ENCODE measurements at regions not wholly inside any gene's neighbourhood (a gene's known extent, or its start where the extent isn't known, plus 50 kb on each side); places are given as distances from the start of the nearest gene placed in this dataset.

DNA sequence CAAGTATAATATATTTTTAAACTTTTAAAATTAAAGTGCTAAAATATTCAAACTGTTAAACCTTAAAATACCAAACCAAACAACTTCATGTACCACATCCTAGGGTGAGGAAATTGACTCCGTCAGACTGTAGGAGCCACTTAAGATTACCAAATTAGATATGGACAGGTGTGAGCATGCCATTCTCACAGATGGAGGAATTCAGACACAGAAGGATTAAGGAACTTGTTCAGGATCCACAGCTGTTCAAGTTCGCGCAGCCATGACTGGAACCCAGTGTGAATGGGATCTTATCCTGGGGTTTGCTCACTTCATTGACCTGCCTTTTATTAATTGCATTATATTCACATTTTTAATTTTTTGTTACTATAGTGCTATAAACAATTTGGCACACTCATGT is 224.9 kb upstream of the PCDH7 start:
- Mint-ChIP-seq H3K36me3 (ENCODE audit: insufficient read depth) (no peaks in the 10 kb centered on the region), H3K27ac (no peak overlapping the region), H3K27me3 (no peaks in the 10 kb centered on the region), H3K4me1 (ENCODE audit: low read depth) (no peaks in the 10 kb centered on the region), H3K4me3 (ENCODE audit: low read depth) (no peak overlapping the region), H3K9me3 (ENCODE audit: low read depth) (no peaks in the 10 kb centered on the region)
- no peak for DNase-seq (ENCODE audit: low spot score, unreplicated experiment)
- TF ChIP-seq, protein P1, sequence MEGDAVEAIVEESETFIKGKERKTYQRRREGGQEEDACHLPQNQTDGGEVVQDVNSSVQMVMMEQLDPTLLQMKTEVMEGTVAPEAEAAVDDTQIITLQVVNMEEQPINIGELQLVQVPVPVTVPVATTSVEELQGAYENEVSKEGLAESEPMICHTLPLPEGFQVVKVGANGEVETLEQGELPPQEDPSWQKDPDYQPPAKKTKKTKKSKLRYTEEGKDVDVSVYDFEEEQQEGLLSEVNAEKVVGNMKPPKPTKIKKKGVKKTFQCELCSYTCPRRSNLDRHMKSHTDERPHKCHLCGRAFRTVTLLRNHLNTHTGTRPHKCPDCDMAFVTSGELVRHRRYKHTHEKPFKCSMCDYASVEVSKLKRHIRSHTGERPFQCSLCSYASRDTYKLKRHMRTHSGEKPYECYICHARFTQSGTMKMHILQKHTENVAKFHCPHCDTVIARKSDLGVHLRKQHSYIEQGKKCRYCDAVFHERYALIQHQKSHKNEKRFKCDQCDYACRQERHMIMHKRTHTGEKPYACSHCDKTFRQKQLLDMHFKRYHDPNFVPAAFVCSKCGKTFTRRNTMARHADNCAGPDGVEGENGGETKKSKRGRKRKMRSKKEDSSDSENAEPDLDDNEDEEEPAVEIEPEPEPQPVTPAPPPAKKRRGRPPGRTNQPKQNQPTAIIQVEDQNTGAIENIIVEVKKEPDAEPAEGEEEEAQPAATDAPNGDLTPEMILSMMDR (IDR thresholded peaks at IDR 0.05; ENCODE audit: unreplicated experiment), result no peak

DNA sequence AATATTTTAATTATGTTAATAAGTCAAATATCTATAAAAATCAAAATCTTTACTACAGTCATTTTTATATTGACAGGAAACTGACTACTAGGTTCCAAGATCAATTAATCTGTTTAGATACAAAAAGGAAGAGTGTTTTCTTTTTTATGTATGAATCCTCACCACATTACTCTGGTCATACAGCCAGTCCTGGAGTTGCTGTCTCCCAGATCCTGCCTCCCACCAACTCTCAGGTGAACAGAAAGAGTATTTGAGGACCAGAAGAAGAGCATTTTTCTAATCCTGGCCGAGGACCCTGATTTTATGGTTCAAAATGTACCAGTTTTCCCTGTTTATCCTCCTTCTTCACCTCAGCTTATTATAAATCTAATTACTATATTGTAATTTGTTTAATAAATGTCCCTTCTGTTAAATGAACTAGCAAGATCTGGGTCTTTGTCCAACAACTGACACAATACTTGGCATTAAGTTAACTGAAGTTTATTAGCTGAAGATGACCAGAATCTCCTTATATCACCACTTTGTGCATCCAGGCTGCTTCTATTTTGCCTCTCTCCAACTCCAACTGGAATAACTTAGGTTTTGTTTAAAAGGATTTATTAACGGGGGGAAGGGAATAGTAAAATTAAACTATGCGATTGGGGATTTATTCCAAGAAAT is 224.4 kb upstream of the PCDH7 start:
- no peaks in the 10 kb centered on the region for H3K9me3 Mint-ChIP-seq (ENCODE audit: low read depth)
- DNase-seq (ENCODE audit: low spot score, unreplicated experiment), result no peak
- no peaks in the 10 kb centered on the region for H3K27me3 Mint-ChIP-seq
- TF ChIP-seq, protein P1 (IDR thresholded peaks at IDR 0.05; ENCODE audit: unreplicated experiment), result no peak
- H3K27ac Mint-ChIP-seq, result no peak overlapping the region
- no peaks in the 10 kb centered on the region for H3K36me3 Mint-ChIP-seq (ENCODE audit: insufficient read depth)
- H3K4me3 Mint-ChIP-seq (ENCODE audit: low read depth), result no peak overlapping the region
- H3K4me1 Mint-ChIP-seq (ENCODE audit: low read depth), result no peaks in the 10 kb centered on the region

DNA sequence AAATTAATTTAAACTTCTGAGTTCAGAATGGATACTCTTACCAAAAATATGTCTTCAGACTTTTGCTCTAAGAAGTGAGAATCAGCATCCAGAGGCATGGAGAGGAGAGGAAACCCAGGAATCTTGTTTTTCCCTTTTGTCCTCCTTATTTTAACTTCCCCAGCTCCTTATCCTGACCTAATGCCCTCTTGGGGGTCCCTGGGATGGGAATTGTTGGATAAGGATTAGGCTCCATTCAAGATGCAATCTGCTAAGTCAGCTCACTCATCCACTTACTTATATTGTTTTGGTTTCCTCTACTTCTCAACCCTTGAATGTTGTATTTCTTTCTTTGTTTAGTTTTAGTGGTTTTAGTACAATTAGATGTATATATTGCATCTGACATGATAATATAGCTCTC is 208.4 kb upstream of the PCDH7 start:
- H3K4me1 Mint-ChIP-seq (ENCODE audit: low read depth), result no peaks in the 10 kb centered on the region
- no peak for DNase-seq (ENCODE audit: low spot score, unreplicated experiment)
- H3K9me3 Mint-ChIP-seq (ENCODE audit: low read depth), result peaks cover 9% of the 10 kb centered on the region
- no peak overlapping the region for H3K4me3 Mint-ChIP-seq (ENCODE audit: low read depth)
- H3K36me3 Mint-ChIP-seq (ENCODE audit: insufficient read depth), result no peaks in the 10 kb centered on the region
- no peak overlapping the region for H3K27ac Mint-ChIP-seq
- TF ChIP-seq, protein P1 (IDR thresholded peaks at IDR 0.05; ENCODE audit: unreplicated experiment), result no peak
- no peaks in the 10 kb centered on the region for H3K27me3 Mint-ChIP-seq

DNA sequence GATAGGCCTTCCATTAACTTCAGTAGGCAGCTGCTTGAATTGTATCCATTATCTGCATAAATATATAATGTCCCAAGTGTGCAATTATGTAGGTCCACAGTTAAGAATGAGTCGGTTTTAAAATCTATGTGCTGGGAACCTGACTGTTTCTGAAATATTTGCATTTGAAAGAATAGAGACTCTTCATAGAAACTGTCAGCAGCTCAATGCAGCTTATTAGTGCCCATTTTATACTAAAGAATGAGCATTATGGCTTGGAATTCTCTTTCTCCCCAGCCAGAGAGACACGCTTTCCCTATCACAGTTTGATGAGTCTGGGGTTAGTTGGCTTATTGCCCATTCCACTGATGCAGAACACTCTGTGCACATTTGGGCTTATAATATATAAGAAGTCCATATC is 202.0 kb upstream of the PCDH7 start:
- Mint-ChIP-seq H3K27ac (no peak overlapping the region), H3K9me3 (ENCODE audit: low read depth) (peaks cover 12% of the 10 kb centered on the region), H3K4me3 (ENCODE audit: low read depth) (no peak overlapping the region), H3K4me1 (ENCODE audit: low read depth) (no peaks in the 10 kb centered on the region), H3K27me3 (no peaks in the 10 kb centered on the region), H3K36me3 (ENCODE audit: insufficient read depth) (no peaks in the 10 kb centered on the region)
- DNase-seq (ENCODE audit: low spot score, unreplicated experiment), result no peak
- TF ChIP-seq, protein P1 (IDR thresholded peaks at IDR 0.05; ENCODE audit: unreplicated experiment), result no peak

DNA sequence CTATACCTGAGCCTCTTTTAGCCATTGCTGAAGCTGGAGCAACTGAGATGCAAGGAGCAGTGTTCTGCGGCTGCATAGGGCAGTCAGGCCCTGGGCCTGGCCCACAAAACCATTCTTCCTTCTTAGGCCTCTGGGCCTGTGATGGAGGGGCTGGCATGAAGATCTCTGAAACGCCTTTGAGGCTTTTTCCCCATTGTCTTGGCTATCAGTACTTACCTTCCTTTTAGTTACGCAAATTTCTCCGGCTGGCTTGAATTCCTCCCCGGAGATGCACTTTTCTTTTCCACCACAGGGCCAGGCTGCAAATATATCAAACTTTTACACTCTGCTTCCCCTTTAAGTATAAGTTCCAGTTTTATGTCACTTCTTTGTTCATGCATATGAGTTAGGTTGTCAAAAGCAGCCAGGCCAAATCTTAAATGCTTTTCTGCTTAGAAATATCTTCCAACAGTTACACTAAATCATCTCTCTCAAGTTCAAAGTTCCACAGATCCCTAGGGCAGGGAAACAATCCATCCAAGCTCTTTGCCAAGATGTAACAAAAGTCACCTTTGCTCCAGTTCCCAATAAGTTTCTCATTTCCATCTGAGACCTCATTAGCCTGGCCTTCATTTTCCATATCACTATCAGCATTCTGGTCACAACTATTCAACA is 194.4 kb upstream of the PCDH7 start:
- no peak overlapping the region for H3K4me3 Mint-ChIP-seq (ENCODE audit: low read depth)
- no peaks in the 10 kb centered on the region for H3K4me1 Mint-ChIP-seq (ENCODE audit: low read depth)
- no peaks in the 10 kb centered on the region for H3K27me3 Mint-ChIP-seq
- DNase-seq (ENCODE audit: low spot score, unreplicated experiment), result no peak
- no peaks in the 10 kb centered on the region for H3K9me3 Mint-ChIP-seq (ENCODE audit: low read depth)
- TF ChIP-seq, protein P1 (IDR thresholded peaks at IDR 0.05; ENCODE audit: unreplicated experiment), result no peak
- no peak overlapping the region for H3K27ac Mint-ChIP-seq
- no peaks in the 10 kb centered on the region for H3K36me3 Mint-ChIP-seq (ENCODE audit: insufficient read depth)
